Heart right ventricle (tissue), 16 donors: ENCODE measurements at regions not wholly inside any gene's neighbourhood (a gene's known extent, or its start where the extent isn't known, plus 50 kb on each side); places are given as distances from the start of the nearest gene placed in this dataset.

ENCODE experiments used
- ATAC-seq, 8 donors: fragments of 200-7000 bp; cut with Tn5 transposase; one replicate each; pipeline ENCODE4 v1.9.1; 2020; ENCODE audit warnings: mild to moderate bottlenecking in 8 of 8, moderate library complexity in 8 of 8, moderate number of reproducible peaks in 1 of 8
- DNase-seq, 2 donors: peaks; one replicate each; pipeline ENCODE4 v3.0.0-alpha.2; 2020
- H3K27ac ChIP-seq, 10 donors: fragments of 200-600 bp; sonication (generic) in 2 of 10; one replicate each; pipeline versions ENCODE4 v1.5.0 to v1.8.0; 2020 to 2022; ENCODE audit warnings: mild to moderate bottlenecking in 3 of 10
- H3K27me3 ChIP-seq, 7 donors: fragments of 200-600 bp; one replicate each; pipeline ENCODE4 v1.8.0; 2021 to 2022; ENCODE audit warnings: mild to moderate bottlenecking in 2 of 7
- H3K36me3 ChIP-seq, 9 donors: fragments of 200-600 bp; sonication (generic) in 1 of 9; one replicate each; pipeline versions ENCODE4 v1.5.0 to v1.8.0; 2020 to 2022; ENCODE audit warnings: mild to moderate bottlenecking in 2 of 9
- H3K4me1 ChIP-seq, 9 donors: fragments of 200-600 bp; sonication (generic) in 1 of 9; one replicate each; pipeline versions ENCODE4 v1.5.0 to v1.8.0; 2020 to 2022; ENCODE audit warnings: mild to moderate bottlenecking in 4 of 9
- H3K4me3 ChIP-seq, 10 donors: fragments of 200-600 bp; sonication (generic) in 2 of 10; one replicate each; pipeline versions ENCODE4 v1.5.0 to v1.8.0; 2020 to 2022; ENCODE audit warnings: mild to moderate bottlenecking in 7 of 10, moderate library complexity in 2 of 10
- H3K9me3 ChIP-seq, 11 donors: fragments of 200-600 bp in 10 of 11; sonication (generic) in 2 of 11; one replicate each; pipeline versions ENCODE4 v1.5.0 to v1.8.0; 2013 to 2022; ENCODE audit warnings: mild to moderate bottlenecking in 2 of 11, control low read depth in 1 of 11, moderate library complexity in 1 of 11
- CTCF ChIP-seq, 9 donors: fragments of 200-600 bp; sonication (generic) in 2 of 9; IDR thresholded peaks; one replicate each; pipeline versions ENCODE4 v1.5.0 to v1.8.0; 2021 to 2022; ENCODE audit warnings: antibody characterized with exemption in 9 of 9, mild to moderate bottlenecking in 5 of 9, moderate library complexity in 1 of 9
- WGBS, 2 donors: extraction: QIAGEN DNeasy Blood & Tissue Kit; methylation state at CpG; one replicate each; pipeline ENCODE4 v1.1.7; 2013; ENCODE audit warnings: inconsistent platforms in 1 of 2; 5-methylcytosine and 5-hydroxymethylcytosine counted together
- intact Hi-C, 10 donors: fragments of 100-400 bp; cut with DNase I; formaldehyde crosslinking; loops; one replicate each; pipeline versions ENCODE4 v1.11.1 to v1.14.2; 2022
- donor health status: Arrhythmogenic right ventricular cardiomyopathy.
- donor health status: ischemic (EF 13 %, LVEDD 7.1; RV severe dilation, severe dysfunction).
- donor health status: healthy with polysubstance abuse.
- donor health status: DM: no; HTN: yes; CAD: no.
- donor health status: DM: no; HTN: no; CAD: no.
- donor health status: ischemic (EF 25% LVEDD 6.9; RV normal size, moderate dysfunction).
- donor health status: ischemic (EF 25% LVEDD 5.7; RV mildly dilated, moderate dysfunction).
- donor health status: healthy.
- donor health status: DM: yes; HTN: yes; CAD: no.
- donor health status: Ischemic cardiomyopathy.
- donor health status: ischemic (EF 35%, LVEDD 5.7; RV mildly dilated, moderate dysfunction).
- donor health status: nonischemic (EF 11% LVEDD 7.7; RV severe dilation, severe dysfunction).
- donor health status: DM: yes; HTN: yes; CAD: no.
- donor health status: PGD.
- donor health status: ischemic (EF 29% LVEDD 5.4; RV normal size, mild dysfunction).
- donor health status: nonischemic (EF 23%, LVEDD 6.1; RV moderate dilation, normal function).

- peak overlapping the region in 7 of 10 donors; percentile 3 to 48 (median 25) for H3K27ac ChIP-seq
- no peak overlapping the region for H3K4me3 ChIP-seq
- H3K4me1 ChIP-seq = peaks cover 5 to 38% (median 28%) of the 10 kb centered on the region in 9 donors
- intact Hi-C loops = loop anchor here in 1 of 10 donors (5.0 kb wide), 2 partner anchors 311 to 406 kb away; partner anchors contain the start of gene ZNF608
- H3K9me3 ChIP-seq = no peaks in the 10 kb centered on the region
- WGBS, 2 donors = 39 to 45% methylated on average over 7 of the region's 7 CpGs
- TF ChIP-seq CTCF (IDR thresholded peaks at IDR 0.05) = no peak
- H3K36me3 ChIP-seq = no peaks in the 10 kb centered on the region
- H3K27me3 ChIP-seq = no peaks in the 10 kb centered on the region
- DNase-seq (no peak), ATAC-seq (peak in 5 of 8 donors; percentile 31 to 63 (median 42))
Measured at GRCh38 chr5:124341066-124341858, 405.2 kb downstream of the ZNF608 start.

- Histone ChIP-seq H3K9me3 (no peaks in the 10 kb centered on the region), H3K36me3 (no peaks in the 10 kb centered on the region), H3K27me3 (no peaks in the 10 kb centered on the region), H3K4me1 (peaks cover 5 to 34% (median 19%) of the 10 kb centered on the region in 9 donors), H3K4me3 (no peak overlapping the region), H3K27ac (no peak overlapping the region)
- intact Hi-C loops = no loop called here
- DNase-seq = no peak
- ATAC-seq = no peak
- no peak for TF ChIP-seq CTCF (IDR thresholded peaks at IDR 0.05)
Measured at GRCh38 chr5:124337996-124338395, 408.4 kb downstream of the ZNF608 start.

GRCh38 chr5:124333298-124333979, 413.0 kb downstream of the ZNF608 start:
- H3K9me3 ChIP-seq = peaks cover 0 to 16% (median 3%) of the 10 kb centered on the region in 11 donors
- 95 to 96% methylated on average over 4 of the region's 4 CpGs for WGBS, 2 donors
- no peak for DNase-seq
- TF ChIP-seq CTCF (IDR thresholded peaks at IDR 0.05) = no peak
- no peaks in the 10 kb centered on the region for H3K4me1 ChIP-seq
- no peak for ATAC-seq
- no peaks in the 10 kb centered on the region for H3K27me3 ChIP-seq
- intact Hi-C loops = no loop called here
- no peaks in the 10 kb centered on the region for H3K36me3 ChIP-seq
- H3K27ac ChIP-seq = no peak overlapping the region
- no peak overlapping the region for H3K4me3 ChIP-seq

GRCh38 chr5:124332273-124332672, 414.2 kb downstream of the ZNF608 start:
- no peak for DNase-seq
- Histone ChIP-seq H3K36me3 (no peaks in the 10 kb centered on the region), H3K9me3 (peaks cover 0 to 16% (median 3%) of the 10 kb centered on the region in 11 donors), H3K4me1 (no peaks in the 10 kb centered on the region), H3K4me3 (no peak overlapping the region), H3K27ac (no peak overlapping the region), H3K27me3 (no peaks in the 10 kb centered on the region)
- 94 to 95% methylated on average over 3 of the region's 3 CpGs for WGBS, 2 donors
- ATAC-seq = no peak
- intact Hi-C loops = no loop called here
- TF ChIP-seq CTCF (IDR thresholded peaks at IDR 0.05) = no peak
